ENCODE measurements at regions not wholly inside any gene's neighbourhood (a gene's known extent, or its start where the extent isn't known, plus 50 kb on each side); places are given as distances from the start of the nearest gene placed in this dataset.

GRCh38 chr19:30123119-30123518 is 181.1 kb downstream of the URI1 start:
- DNase-seq (ENCODE audit: low read depth in 1 of 2, low spot score in 1 of 2) = no peak
- no peak for TF ChIP-seq JUND (IDR thresholded peaks at IDR 0.05; ENCODE audit: low read depth)
- in situ Hi-C loops (cut with HindIII; ENCODE audit: low pct_unique_long_range_greater_than_20kb, low sequenced_read_pairs) = no loop called here

GRCh38 chr19:30123611-30124010 is 181.6 kb downstream of the URI1 start:
- no peak for TF ChIP-seq JUND (IDR thresholded peaks at IDR 0.05; ENCODE audit: low read depth)
- DNase-seq (ENCODE audit: low read depth in 1 of 2, low spot score in 1 of 2) = no peak
- in situ Hi-C loops (cut with HindIII; ENCODE audit: low pct_unique_long_range_greater_than_20kb, low sequenced_read_pairs) = no loop called here

GRCh38 chr19:30128211-30128610 is 186.2 kb downstream of the URI1 start:
- TF ChIP-seq JUND (IDR thresholded peaks at IDR 0.05; ENCODE audit: low read depth) = no peak
- DNase-seq (ENCODE audit: low read depth in 1 of 2, low spot score in 1 of 2) = no peak
- in situ Hi-C loops (cut with HindIII; ENCODE audit: low pct_unique_long_range_greater_than_20kb, low sequenced_read_pairs) = no loop called here

- no peak for DNase-seq (ENCODE audit: low read depth in 1 of 2, low spot score in 1 of 2)
- in situ Hi-C loops (cut with HindIII; ENCODE audit: low pct_unique_long_range_greater_than_20kb, low sequenced_read_pairs) = no loop called here
- no peak for TF ChIP-seq JUND (IDR thresholded peaks at IDR 0.05; ENCODE audit: low read depth)
These were observed 188.5 kb downstream of the URI1 start for GRCh38 chr19:30130356-30131122.

- TF ChIP-seq JUND (IDR thresholded peaks at IDR 0.05; ENCODE audit: low read depth) = no peak
- in situ Hi-C loops (cut with HindIII; ENCODE audit: low pct_unique_long_range_greater_than_20kb, low sequenced_read_pairs) = no loop called here
- no peak for DNase-seq (ENCODE audit: low read depth in 1 of 2, low spot score in 1 of 2)
These were observed 189.2 kb downstream of the URI1 start for GRCh38 chr19:30131246-30131645.

GRCh38 chr19:30131722-30132291 is 189.8 kb downstream of the URI1 start:
- DNase-seq (ENCODE audit: low read depth in 1 of 2, low spot score in 1 of 2) = no peak
- TF ChIP-seq JUND (IDR thresholded peaks at IDR 0.05; ENCODE audit: low read depth) = no peak
- in situ Hi-C loops (cut with HindIII; ENCODE audit: low pct_unique_long_range_greater_than_20kb, low sequenced_read_pairs) = no loop called here

GRCh38 chr19:30132343-30133075 is 190.5 kb downstream of the URI1 start:
- in situ Hi-C loops (cut with HindIII; ENCODE audit: low pct_unique_long_range_greater_than_20kb, low sequenced_read_pairs) = no loop called here
- no peak for DNase-seq (ENCODE audit: low read depth in 1 of 2, low spot score in 1 of 2)
- TF ChIP-seq JUND (IDR thresholded peaks at IDR 0.05; ENCODE audit: low read depth) = no peak

- in situ Hi-C loops (cut with HindIII; ENCODE audit: low pct_unique_long_range_greater_than_20kb, low sequenced_read_pairs) = no loop called here
- DNase-seq (ENCODE audit: low read depth in 1 of 2, low spot score in 1 of 2) = no peak
- TF ChIP-seq JUND (IDR thresholded peaks at IDR 0.05; ENCODE audit: low read depth) = no peak
These were observed 191.8 kb downstream of the URI1 start for GRCh38 chr19:30133803-30134202.

- no peak for TF ChIP-seq JUND (IDR thresholded peaks at IDR 0.05; ENCODE audit: low read depth)
- in situ Hi-C loops (cut with HindIII; ENCODE audit: low pct_unique_long_range_greater_than_20kb, low sequenced_read_pairs) = no loop called here
- no peak for DNase-seq (ENCODE audit: low read depth in 1 of 2, low spot score in 1 of 2)
These were observed 193.2 kb downstream of the URI1 start for GRCh38 chr19:30135093-30135757.

GRCh38 chr19:30135797-30136196 is 193.8 kb downstream of the URI1 start:
- TF ChIP-seq JUND (IDR thresholded peaks at IDR 0.05; ENCODE audit: low read depth) = no peak
- no peak for DNase-seq (ENCODE audit: low read depth in 1 of 2, low spot score in 1 of 2)
- in situ Hi-C loops (cut with HindIII; ENCODE audit: low pct_unique_long_range_greater_than_20kb, low sequenced_read_pairs) = no loop called here

GRCh38 chr19:30136611-30137195 is 194.7 kb downstream of the URI1 start:
- DNase-seq (ENCODE audit: low read depth in 1 of 2, low spot score in 1 of 2) = no peak
- TF ChIP-seq JUND (IDR thresholded peaks at IDR 0.05; ENCODE audit: low read depth) = no peak
- in situ Hi-C loops (cut with HindIII; ENCODE audit: low pct_unique_long_range_greater_than_20kb, low sequenced_read_pairs) = no loop called here

GRCh38 chr19:30137747-30138146 is 195.7 kb downstream of the URI1 start:
- DNase-seq (ENCODE audit: low read depth in 1 of 2, low spot score in 1 of 2) = no peak
- TF ChIP-seq JUND (IDR thresholded peaks at IDR 0.05; ENCODE audit: low read depth) = no peak
- in situ Hi-C loops (cut with HindIII; ENCODE audit: low pct_unique_long_range_greater_than_20kb, low sequenced_read_pairs) = no loop called here

Data from T47D (cell line).